WTC11 (cell line): ENCODE measurements at regions not wholly inside any gene's neighbourhood (a gene's known extent, or its start where the extent isn't known, plus 50 kb on each side); places are given as distances from the start of the nearest gene placed in this dataset.

ENCODE experiments used
- ELF4 ChIP-seq: sonication (generic); formaldehyde crosslinking; IDR thresholded peaks from 2 replicates; pipeline ENCODE4 v1.8.1; 2022; ENCODE audit warnings: low read depth, mild to moderate bottlenecking, moderate library complexity, missing genetic modification reagents
- ESRRA ChIP-seq: sonication (generic); formaldehyde crosslinking; IDR thresholded peaks from 2 replicates; pipeline ENCODE4 v1.8.1; 2022; ENCODE audit warnings: mild to moderate bottlenecking, missing genetic modification reagents, borderline replicate concordance
- JUN ChIP-seq: sonication (generic); formaldehyde crosslinking; IDR thresholded peaks from 2 replicates; pipeline ENCODE4 v1.8.0; 2023; ENCODE audit warnings: mild to moderate bottlenecking, missing genetic modification reagents
- ZNF317 ChIP-seq: sonication (generic); formaldehyde crosslinking; IDR thresholded peaks from 2 replicates; pipeline ENCODE4 v1.8.1; 2023; ENCODE audit warnings: low read depth, mild to moderate bottlenecking, moderate library complexity, missing genetic modification reagents, borderline replicate concordance
- TF ChIP-seq, protein P1 (sequence below): fragments of 200-600 bp; IDR thresholded peaks from 2 replicates; pipeline ENCODE4 v1.8.0; 2022; ENCODE audit warnings: antibody characterized with exemption
- TF ChIP-seq, protein P2 (sequence below): sonication (generic); formaldehyde crosslinking; IDR thresholded peaks from 2 replicates; pipeline ENCODE4 v1.8.1; 2023; ENCODE audit warnings: mild to moderate bottlenecking, missing genetic modification reagents, moderate library complexity
- TF ChIP-seq, protein P3 (sequence below): sonication (generic); formaldehyde crosslinking; IDR thresholded peaks from 2 replicates; pipeline ENCODE4 v1.8.0; 2023; ENCODE audit warnings: mild to moderate bottlenecking, missing genetic modification reagents
- TF ChIP-seq, protein P4 (sequence below): sonication (generic); formaldehyde crosslinking; IDR thresholded peaks from 2 replicates; pipeline ENCODE4 v1.8.0; 2022; ENCODE audit warnings: mild to moderate bottlenecking, missing genetic modification reagents

DNA sequence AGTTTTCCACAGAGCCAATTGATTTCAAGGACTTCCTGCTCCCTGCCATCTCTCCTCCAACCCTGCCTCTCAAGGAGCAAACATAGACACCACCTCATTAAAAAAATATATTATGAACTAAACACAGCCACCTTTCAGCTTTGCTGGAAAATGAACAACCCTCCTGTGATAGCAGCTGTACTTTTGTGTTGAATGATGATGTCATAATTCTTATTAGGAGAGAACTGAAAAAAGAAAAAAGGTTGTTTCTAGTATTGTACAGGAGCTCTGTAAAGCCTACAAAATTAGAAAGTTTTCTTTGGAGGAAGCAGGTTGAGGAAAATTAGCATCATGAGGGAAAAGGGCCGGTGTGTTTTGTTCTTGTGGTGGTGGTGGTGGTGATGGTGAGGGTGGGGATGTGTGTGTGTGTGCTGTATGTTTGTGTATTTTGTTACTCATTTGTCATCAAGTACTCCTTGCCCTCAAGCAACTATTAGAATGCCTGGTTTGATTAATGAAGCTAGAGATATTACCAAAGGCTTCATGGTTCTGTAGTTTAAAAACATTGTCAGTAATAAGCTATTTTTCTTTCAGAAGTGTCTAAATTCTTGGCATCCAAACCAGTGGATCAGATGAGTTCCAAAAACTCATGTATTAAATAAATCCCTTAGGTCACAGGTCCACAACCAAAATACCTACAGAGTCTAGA lies 405.9 kb downstream of the TLE4 start:
- TF ChIP-seq, protein P1, sequence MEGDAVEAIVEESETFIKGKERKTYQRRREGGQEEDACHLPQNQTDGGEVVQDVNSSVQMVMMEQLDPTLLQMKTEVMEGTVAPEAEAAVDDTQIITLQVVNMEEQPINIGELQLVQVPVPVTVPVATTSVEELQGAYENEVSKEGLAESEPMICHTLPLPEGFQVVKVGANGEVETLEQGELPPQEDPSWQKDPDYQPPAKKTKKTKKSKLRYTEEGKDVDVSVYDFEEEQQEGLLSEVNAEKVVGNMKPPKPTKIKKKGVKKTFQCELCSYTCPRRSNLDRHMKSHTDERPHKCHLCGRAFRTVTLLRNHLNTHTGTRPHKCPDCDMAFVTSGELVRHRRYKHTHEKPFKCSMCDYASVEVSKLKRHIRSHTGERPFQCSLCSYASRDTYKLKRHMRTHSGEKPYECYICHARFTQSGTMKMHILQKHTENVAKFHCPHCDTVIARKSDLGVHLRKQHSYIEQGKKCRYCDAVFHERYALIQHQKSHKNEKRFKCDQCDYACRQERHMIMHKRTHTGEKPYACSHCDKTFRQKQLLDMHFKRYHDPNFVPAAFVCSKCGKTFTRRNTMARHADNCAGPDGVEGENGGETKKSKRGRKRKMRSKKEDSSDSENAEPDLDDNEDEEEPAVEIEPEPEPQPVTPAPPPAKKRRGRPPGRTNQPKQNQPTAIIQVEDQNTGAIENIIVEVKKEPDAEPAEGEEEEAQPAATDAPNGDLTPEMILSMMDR: no peak
- TF ChIP-seq, protein P2, sequence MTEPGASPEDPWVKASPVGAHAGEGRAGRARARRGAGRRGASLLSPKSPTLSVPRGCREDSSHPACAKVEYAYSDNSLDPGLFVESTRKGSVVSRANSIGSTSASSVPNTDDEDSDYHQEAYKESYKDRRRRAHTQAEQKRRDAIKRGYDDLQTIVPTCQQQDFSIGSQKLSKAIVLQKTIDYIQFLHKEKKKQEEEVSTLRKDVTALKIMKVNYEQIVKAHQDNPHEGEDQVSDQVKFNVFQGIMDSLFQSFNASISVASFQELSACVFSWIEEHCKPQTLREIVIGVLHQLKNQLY (CRISPR knock-in tag): no peak
- TF ChIP-seq ELF4 (CRISPR knock-in tag): no peak
- no peak for TF ChIP-seq ZNF317 (CRISPR knock-in tag)
- TF ChIP-seq, protein P3, sequence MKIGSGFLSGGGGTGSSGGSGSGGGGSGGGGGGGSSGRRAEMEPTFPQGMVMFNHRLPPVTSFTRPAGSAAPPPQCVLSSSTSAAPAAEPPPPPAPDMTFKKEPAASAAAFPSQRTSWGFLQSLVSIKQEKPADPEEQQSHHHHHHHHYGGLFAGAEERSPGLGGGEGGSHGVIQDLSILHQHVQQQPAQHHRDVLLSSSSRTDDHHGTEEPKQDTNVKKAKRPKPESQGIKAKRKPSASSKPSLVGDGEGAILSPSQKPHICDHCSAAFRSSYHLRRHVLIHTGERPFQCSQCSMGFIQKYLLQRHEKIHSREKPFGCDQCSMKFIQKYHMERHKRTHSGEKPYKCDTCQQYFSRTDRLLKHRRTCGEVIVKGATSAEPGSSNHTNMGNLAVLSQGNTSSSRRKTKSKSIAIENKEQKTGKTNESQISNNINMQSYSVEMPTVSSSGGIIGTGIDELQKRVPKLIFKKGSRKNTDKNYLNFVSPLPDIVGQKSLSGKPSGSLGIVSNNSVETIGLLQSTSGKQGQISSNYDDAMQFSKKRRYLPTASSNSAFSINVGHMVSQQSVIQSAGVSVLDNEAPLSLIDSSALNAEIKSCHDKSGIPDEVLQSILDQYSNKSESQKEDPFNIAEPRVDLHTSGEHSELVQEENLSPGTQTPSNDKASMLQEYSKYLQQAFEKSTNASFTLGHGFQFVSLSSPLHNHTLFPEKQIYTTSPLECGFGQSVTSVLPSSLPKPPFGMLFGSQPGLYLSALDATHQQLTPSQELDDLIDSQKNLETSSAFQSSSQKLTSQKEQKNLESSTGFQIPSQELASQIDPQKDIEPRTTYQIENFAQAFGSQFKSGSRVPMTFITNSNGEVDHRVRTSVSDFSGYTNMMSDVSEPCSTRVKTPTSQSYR (CRISPR knock-in tag): no peak
- TF ChIP-seq ESRRA: no peak
- TF ChIP-seq, protein P4, sequence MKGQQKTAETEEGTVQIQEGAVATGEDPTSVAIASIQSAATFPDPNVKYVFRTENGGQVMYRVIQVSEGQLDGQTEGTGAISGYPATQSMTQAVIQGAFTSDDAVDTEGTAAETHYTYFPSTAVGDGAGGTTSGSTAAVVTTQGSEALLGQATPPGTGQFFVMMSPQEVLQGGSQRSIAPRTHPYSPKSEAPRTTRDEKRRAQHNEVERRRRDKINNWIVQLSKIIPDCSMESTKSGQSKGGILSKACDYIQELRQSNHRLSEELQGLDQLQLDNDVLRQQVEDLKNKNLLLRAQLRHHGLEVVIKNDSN (CRISPR knock-in tag): no peak
- TF ChIP-seq JUN (CRISPR knock-in tag): no peak
